ENCODE measurements at regions not wholly inside any gene's neighbourhood (a gene's known extent, or its start where the extent isn't known, plus 50 kb on each side); places are given as distances from the start of the nearest gene placed in this dataset.
"Not testable (repeated sequence)": the region's sequence is repeated elsewhere in the genome, so short reads cannot be mapped to it uniquely, and the experiment has no call there.

DNA sequence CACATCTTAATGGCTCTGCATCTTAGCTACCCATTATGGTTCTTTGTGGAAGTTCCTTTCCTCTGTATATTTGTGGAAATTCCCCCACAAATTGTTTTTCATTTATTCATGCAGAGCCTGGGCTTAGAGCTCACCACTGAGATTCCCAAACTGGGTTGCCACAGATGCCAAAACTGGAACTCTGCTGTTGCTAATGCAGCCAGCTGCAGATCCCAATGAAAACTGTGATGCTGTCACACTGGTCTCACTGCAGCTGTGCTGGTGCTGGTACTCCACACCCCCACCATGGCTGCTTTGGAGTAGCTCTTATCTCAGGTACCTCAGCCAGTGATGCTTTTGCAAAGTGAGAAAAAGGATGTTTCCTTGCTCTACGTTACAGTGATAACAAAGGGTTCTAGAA lies 87.7 kb downstream of the DCK start:
- Mint-ChIP-seq H3K36me3 (no peaks in the 10 kb centered on the region), H3K27me3 (peaks cover 9 to 15% of the 10 kb centered on the region in 2 donors), H3K27ac (no peak overlapping the region), H3K9me3 (no peaks in the 10 kb centered on the region), H3K4me1 (no peaks in the 10 kb centered on the region), H3K4me3 (no peak overlapping the region)
- no peak for ATAC-seq (replicated peaks)
- no peak for DNase-seq

DNA sequence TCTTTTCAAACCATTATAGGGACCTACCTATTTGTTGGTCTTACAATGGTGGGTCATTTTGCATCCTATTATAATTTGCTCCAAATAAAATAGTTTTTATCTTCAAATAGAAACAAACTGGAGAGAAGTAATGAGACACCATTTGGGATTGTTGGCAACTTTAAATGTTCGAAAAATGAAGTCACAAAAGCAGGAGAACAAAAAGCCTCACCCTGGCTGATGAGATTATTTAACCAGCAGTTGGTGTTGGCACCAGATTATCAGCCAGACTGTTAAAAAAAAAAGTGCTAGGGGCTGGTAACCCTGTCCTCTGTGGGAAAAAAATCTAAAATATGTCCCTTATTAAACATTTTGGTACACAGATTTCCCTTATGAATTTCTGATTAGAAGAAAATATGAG lies 100.3 kb downstream of the DCK start:
- ATAC-seq (replicated peaks): no peak
- Mint-ChIP-seq H3K4me1 (peaks cover 5 to 8% of the 10 kb centered on the region in 2 donors), H3K9me3 (peaks cover 1 to 4% of the 10 kb centered on the region in 2 donors)

DNA sequence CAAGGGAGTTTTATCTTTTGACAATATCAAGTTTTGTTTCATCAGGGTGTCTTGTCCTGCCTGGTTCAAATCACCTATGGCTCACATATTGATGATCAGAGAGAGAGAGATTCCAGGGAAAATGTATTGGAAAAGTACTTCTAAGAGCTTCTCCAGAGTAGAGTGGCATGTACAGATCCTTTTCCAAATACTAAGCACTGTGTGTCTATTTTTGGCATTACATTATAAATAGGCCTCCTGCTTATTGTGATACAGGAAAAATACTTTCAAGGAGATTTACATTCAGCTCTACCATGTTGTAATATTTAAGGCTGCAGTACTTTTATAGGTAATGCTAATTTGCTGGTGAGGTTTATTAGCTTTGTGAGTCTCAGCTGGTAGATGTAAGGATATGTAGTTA lies 100.8 kb downstream of the DCK start:
- peaks cover 0 to 1% of the 10 kb centered on the region in 2 donors for H3K9me3 Mint-ChIP-seq
- H3K36me3 Mint-ChIP-seq: no peaks in the 10 kb centered on the region
- DNase-seq (no peak), ATAC-seq (replicated peaks) (no peak)
- H3K4me1 Mint-ChIP-seq: peaks cover 5 to 8% of the 10 kb centered on the region in 2 donors
- H3K4me3 Mint-ChIP-seq: no peak overlapping the region
- H3K27me3 Mint-ChIP-seq: peaks cover 6 to 11% of the 10 kb centered on the region in 2 donors
- H3K27ac Mint-ChIP-seq: no peak overlapping the region

More for the DNA sequence above, 100.3 kb downstream of the DCK start:
- H3K36me3 Mint-ChIP-seq: no peaks in the 10 kb centered on the region
- no peak overlapping the region for H3K4me3 Mint-ChIP-seq
- H3K27ac Mint-ChIP-seq: no peak overlapping the region
- H3K27me3 Mint-ChIP-seq: peaks cover 8 to 13% of the 10 kb centered on the region in 2 donors
- no peak for DNase-seq

DNA sequence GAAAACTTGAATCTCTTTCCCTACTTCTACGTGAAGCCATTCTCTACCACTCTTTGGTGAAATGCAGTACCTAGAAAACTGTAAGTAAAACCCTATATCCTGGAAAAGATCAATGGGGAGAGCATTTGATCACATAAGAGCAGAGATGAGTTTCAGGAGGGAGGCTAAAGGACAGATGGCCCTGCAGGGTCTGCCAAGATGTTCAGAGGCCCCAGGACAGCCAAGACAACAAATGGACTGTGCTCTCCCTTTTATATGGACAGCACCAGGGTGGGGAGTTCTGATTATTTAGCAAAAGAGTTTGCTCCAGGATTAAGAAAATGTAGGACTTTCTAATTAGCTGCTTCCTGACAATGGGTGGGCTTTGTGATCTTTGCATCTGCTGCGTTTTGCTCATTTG lies 101.7 kb downstream of the DCK start:
- Mint-ChIP-seq H3K4me3 (no peak overlapping the region), H3K27me3 (peaks cover 7 to 11% of the 10 kb centered on the region in 2 donors), H3K4me1 (peaks cover 5 to 8% of the 10 kb centered on the region in 2 donors), H3K36me3 (no peaks in the 10 kb centered on the region), H3K27ac (no peak overlapping the region), H3K9me3 (peaks cover 0 to 1% of the 10 kb centered on the region in 2 donors)
- no peak for DNase-seq
- ATAC-seq (replicated peaks): no peak

DNA sequence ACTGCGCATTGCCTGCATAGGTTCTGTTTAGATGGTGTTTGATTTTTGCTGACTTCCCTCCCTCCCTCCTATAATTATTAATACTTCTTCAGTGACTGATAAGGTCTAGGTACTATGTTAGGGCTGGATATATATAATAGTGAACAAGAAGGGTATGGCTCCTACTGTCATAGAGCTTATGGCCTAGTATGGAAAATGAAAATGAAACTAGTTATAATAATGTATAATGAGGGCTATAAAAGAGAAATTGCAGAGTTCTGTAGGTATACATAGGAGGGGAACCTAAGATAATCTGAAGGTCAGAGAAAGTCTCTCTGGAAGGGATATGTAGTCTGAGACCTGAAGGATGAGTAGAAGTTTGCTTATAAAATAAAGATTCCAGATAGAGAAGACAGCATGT lies 102.1 kb downstream of the DCK start:
- Mint-ChIP-seq H3K27ac (no peak overlapping the region), H3K9me3 (peaks cover 0 to 1% of the 10 kb centered on the region in 2 donors), H3K27me3 (peaks cover 9 to 11% of the 10 kb centered on the region in 2 donors), H3K4me1 (peaks cover 5 to 8% of the 10 kb centered on the region in 2 donors), H3K36me3 (no peaks in the 10 kb centered on the region), H3K4me3 (no peak overlapping the region)
- no peak for ATAC-seq (replicated peaks)
- no peak for DNase-seq

DNA sequence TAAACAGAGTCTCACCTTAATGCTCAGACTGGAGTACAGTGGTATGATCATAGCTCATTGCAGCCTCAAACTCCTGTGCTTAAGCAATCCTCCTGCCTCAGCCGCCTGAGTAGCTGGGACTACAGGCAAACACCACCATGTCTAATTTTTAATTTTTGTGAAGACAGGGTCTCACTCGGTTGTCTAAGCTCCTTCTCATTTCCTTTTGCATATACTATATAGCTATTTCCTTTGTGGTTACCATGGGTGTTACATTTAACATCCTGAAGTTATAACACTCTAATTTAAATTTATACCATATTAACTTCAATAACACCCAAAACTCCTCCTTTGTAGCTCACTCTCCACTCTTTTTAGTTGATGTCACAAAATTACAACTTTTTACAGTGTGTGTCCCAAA lies 114.3 kb downstream of the DCK start:
- DNase-seq: no peak
- peaks cover 5 to 20% of the 10 kb centered on the region in 2 donors for H3K4me1 Mint-ChIP-seq
- H3K27me3 Mint-ChIP-seq: no peaks in the 10 kb centered on the region
- H3K27ac Mint-ChIP-seq: no peak overlapping the region
- no peak for ATAC-seq (replicated peaks)
- H3K4me3 Mint-ChIP-seq: no peak overlapping the region
- H3K9me3 Mint-ChIP-seq: no peaks in the 10 kb centered on the region
- H3K36me3 Mint-ChIP-seq: no peaks in the 10 kb centered on the region

DNA sequence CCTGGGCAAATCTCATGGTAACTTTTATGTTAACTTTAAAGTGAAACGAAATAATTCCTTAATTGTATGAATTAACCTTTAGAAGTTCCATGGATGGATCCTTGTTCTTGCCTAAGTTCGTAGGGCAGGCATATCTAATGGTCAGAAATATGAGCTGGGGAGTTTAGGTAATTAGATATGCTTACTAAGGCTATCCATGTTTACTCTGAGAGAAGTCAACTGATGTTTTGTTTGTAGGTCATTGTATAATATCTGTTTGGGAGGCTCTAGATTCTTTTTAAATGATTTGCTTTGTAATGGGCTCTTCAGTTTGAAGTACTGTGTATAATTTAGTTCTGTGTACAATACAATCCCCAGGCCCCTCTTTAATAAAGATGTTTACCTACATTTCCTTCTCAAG lies 117.0 kb downstream of the DCK start:
- H3K27me3 Mint-ChIP-seq: no peaks in the 10 kb centered on the region
- H3K36me3 Mint-ChIP-seq: no peaks in the 10 kb centered on the region
- ATAC-seq (replicated peaks) (no peak), DNase-seq (no peak)
- H3K27ac Mint-ChIP-seq: no peak overlapping the region
- no peak overlapping the region for H3K4me3 Mint-ChIP-seq
- H3K9me3 Mint-ChIP-seq: peaks cover 0 to 2% of the 10 kb centered on the region in 2 donors
- H3K4me1 Mint-ChIP-seq: peaks cover 5 to 20% of the 10 kb centered on the region in 2 donors

DNA sequence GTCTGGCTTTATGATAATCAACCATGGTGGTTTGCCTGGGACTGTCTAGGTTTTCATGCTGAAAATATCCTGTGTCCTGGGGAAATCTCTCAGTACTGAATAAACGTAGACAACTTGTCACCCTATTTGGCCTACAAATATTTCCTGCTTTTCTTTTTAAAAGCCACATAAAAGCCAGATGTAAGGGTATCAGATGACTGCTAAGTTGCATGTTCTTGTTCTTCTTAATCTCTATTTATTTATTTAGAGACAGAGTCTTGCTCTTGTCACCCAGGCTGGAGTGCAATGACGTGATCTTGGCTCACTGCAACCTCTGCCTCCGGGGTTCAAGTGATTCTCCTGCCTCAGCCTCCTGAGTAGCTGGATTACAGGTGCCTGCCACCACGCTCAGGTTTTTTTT lies 117.7 kb downstream of the DCK start:
- not testable (repeated sequence) for ATAC-seq (replicated peaks); H3K27me3 Mint-ChIP-seq; H3K27ac Mint-ChIP-seq; H3K4me3 Mint-ChIP-seq; H3K9me3 Mint-ChIP-seq; H3K36me3 Mint-ChIP-seq; DNase-seq
- H3K4me1 Mint-ChIP-seq: peaks cover 5 to 20% of the 10 kb centered on the region in 2 donors

DNA sequence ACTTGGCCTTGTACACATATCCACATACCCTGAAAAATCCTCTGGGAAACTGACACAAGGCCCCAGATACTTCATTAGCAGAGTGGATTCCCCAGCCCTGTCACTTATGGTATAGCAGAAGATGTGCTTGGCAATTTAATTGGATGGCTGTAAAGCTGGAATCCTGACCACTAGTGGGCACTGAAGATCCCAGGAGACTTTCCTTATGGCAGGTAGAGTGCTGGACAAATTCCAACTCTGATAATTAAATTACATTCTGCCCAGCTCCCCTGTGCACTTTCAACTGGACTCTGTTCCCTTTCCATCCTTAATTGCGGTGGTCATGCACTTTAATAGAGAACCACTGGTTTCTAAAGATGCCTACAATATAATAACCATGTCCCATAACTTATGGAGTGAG lies 119.8 kb downstream of the DCK start:
- no peak overlapping the region for H3K4me3 Mint-ChIP-seq
- H3K27me3 Mint-ChIP-seq: no peaks in the 10 kb centered on the region
- DNase-seq (no peak), ATAC-seq (replicated peaks) (no peak)
- peaks cover 0 to 7% of the 10 kb centered on the region in 2 donors for H3K4me1 Mint-ChIP-seq
- H3K27ac Mint-ChIP-seq: no peak overlapping the region
- peaks cover 0 to 2% of the 10 kb centered on the region in 2 donors for H3K9me3 Mint-ChIP-seq
- no peaks in the 10 kb centered on the region for H3K36me3 Mint-ChIP-seq

DNA sequence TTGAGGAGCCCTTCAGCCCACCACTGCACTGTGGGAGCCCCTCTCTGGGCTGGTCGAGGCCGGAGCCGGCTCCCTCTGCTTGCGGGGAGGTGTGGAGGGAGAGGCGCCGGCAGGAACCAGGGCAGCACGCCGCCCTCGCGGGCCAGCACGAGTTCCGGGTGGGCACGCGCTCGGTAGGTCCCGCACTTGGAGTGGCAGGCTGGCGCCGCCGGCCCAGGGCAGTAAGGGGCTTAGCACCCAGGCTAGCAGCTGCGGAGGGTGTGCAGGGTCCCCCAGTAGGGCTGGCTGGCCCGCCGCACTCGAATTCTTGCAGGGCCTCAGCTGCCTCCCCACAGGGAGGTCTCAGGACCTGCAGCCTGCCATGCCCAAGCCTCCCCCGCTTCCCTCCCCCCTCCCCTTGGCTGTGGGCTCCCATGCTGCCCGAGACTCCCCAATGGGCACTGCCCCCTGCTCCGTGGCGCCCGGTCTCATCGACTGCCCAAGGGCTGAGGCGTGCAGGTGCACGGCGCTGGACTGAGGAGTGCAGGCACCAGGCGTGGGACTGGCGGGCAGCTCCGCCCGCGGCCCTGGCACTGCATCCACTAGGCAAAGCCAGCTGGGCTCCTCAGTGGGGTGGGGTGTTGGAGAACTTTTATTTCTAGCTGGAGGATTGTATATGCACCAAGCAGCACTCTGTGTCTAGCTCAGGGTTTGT lies 127.5 kb downstream of the DCK start:
- Mint-ChIP-seq H3K27me3 (no peaks in the 10 kb centered on the region), H3K4me1 (no peaks in the 10 kb centered on the region), H3K4me3 (no peak overlapping the region), H3K9me3 (no peaks in the 10 kb centered on the region), H3K27ac (no peak overlapping the region), H3K36me3 (no peaks in the 10 kb centered on the region)
- DNase-seq (no peak), ATAC-seq (replicated peaks) (no peak)

DNA sequence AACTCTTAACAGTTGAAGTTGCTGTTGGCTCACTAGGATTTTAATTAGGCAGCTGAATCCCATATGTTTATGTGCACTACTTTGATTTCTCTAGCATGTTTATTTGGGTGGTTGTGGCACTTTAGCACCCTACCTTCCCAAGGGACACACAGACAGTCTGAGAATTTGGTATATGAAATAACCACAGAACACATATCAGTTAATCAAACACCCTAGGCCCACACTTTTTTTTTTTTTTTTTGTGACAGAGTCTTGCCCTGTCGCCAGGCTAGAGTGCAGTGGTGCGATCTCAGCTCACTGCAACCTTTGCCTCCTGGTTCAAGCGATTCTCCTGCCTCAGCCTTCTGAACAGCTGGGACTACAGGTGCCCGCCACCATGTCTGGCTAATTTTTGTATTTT lies 130.5 kb downstream of the DCK start:
- Mint-ChIP-seq H3K27ac (no peak overlapping the region), H3K36me3 (no peaks in the 10 kb centered on the region), H3K27me3 (peaks cover 0 to 3% of the 10 kb centered on the region in 2 donors), H3K4me3 (no peak overlapping the region), H3K4me1 (no peaks in the 10 kb centered on the region), H3K9me3 (no peaks in the 10 kb centered on the region)
- ATAC-seq (replicated peaks): no peak
- no peak for DNase-seq

DNA sequence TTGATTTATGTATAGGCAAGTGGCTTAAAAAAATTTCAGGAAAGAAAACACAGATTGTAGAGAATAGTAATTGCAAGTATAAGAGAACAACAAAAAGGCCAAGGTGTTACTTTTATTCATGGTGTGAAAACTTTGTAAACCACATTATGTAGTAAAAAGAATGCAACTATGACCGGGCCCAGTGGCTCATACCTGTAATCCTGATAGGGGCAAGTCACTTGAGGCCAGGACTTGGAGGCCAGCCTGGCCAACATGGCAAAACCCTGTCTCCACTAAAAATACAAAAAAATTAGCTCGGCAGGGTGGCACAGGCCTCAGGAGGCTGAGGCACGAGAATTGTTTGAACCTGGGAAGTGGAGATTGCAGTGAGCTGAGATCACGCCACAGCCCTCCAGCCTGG lies 131.7 kb downstream of the DCK start:
- Mint-ChIP-seq H3K27ac (no peak overlapping the region), H3K36me3 (no peaks in the 10 kb centered on the region), H3K4me1 (no peaks in the 10 kb centered on the region), H3K9me3 (no peaks in the 10 kb centered on the region), H3K27me3 (peaks cover 0 to 3% of the 10 kb centered on the region in 2 donors), H3K4me3 (no peak overlapping the region)
- no peak for DNase-seq
- no peak for ATAC-seq (replicated peaks)

DNA sequence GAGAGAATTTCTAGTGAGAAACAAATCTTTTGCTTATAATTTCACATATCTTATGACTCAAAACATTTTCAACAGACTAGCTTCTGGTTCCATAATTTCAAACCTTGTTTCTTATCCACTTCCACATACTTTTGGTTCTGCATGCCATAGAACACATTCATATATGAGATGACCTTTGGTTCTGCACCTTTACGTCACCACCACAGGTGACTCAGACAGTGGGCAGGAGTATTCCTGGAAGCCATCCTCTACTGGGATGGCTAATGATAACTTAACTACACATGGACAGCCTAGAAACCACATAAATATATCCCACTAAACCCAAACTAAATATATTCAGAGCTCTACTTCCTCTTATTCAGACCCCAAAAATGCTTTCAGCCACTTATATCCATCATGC lies 133.3 kb downstream of the DCK start:
- H3K9me3 Mint-ChIP-seq: no peaks in the 10 kb centered on the region
- H3K36me3 Mint-ChIP-seq: no peaks in the 10 kb centered on the region
- H3K4me3 Mint-ChIP-seq: no peak overlapping the region
- H3K4me1 Mint-ChIP-seq: no peaks in the 10 kb centered on the region
- DNase-seq (no peak), ATAC-seq (replicated peaks) (peak in 1 of 2 donors; percentile 23)
- H3K27ac Mint-ChIP-seq: no peak overlapping the region
- H3K27me3 Mint-ChIP-seq: peaks cover 0 to 3% of the 10 kb centered on the region in 2 donors

DNA sequence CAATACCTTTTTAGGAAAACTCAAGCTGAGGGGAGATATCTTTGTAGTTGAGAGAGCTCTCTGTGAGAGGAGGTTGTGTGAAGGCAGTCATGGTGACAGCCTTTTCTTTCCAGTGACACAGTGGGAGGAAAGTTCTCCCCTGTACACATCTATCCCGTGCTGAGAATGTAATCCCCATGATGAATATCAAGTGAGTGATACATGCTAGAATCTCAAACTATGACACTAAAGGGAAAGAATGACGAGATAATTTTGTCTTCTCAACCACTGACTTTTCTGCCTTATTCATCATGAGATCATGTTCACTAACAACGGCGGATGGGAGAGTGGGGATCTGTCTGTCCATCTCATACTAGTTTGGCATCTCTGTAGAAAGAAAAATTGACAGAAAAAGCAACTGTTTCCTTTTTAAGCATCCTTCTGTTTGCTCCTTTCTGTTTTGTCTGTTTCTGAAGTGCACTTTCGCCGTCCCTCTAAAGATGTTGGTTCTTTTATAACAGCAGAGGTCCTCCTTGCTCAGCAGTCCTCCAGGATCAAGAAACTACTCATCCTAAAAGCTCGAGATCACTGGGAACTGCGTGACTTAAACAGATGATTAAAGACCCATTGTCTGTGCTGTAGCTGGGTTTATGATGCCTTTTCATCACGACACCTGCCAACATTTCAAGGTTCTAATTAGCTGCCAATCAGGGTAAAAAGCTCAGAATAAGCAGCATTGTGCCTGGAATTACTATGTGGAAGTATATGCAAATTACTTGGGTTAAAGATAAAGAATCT lies 137.6 kb downstream of the DCK start:
- no peaks in the 10 kb centered on the region for H3K36me3 Mint-ChIP-seq
- DNase-seq (no peak), ATAC-seq (replicated peaks) (no peak)
- H3K4me1 Mint-ChIP-seq: no peaks in the 10 kb centered on the region
- peaks cover 0 to 3% of the 10 kb centered on the region in 2 donors for H3K27me3 Mint-ChIP-seq
- no peak overlapping the region for H3K27ac Mint-ChIP-seq
- H3K9me3 Mint-ChIP-seq: no peaks in the 10 kb centered on the region
- no peak overlapping the region for H3K4me3 Mint-ChIP-seq

DNA sequence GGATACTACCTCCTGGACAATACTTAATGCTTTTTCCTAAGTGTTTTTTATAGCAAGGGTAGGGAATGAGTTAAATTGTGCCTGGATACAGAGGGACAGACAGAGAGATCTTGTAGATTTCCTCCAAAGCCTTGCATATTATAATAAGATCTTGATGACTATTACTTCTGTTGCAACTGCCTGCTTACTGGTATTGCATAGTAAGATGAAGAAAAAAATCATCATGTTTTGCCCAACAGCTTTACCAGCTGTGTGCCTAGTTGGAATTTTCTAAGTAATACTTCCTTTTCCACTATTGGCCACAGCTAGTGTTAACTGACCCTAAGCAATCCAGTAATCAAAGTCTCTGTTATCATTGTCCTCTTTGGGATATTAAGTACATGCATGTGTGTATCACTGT lies 139.0 kb downstream of the DCK start:
- peaks cover 0 to 3% of the 10 kb centered on the region in 2 donors for H3K27me3 Mint-ChIP-seq
- no peak overlapping the region for H3K27ac Mint-ChIP-seq
- DNase-seq (no peak), ATAC-seq (replicated peaks) (no peak)
- H3K4me3 Mint-ChIP-seq: no peak overlapping the region
- no peaks in the 10 kb centered on the region for H3K9me3 Mint-ChIP-seq
- H3K36me3 Mint-ChIP-seq: no peaks in the 10 kb centered on the region
- H3K4me1 Mint-ChIP-seq: no peaks in the 10 kb centered on the region
